Tibial nerve (tissue), 4 donors: ENCODE measurements at regions not wholly inside any gene's neighbourhood (a gene's known extent, or its start where the extent isn't known, plus 50 kb on each side); places are given as distances from the start of the nearest gene placed in this dataset.

Experiments used
- DNase-seq, 2 donors: peaks; one replicate each; pipeline ENCODE4 v3.0.0-alpha.2; 2019; ENCODE audit warnings: low spot score in 2 of 2
- H3K27ac ChIP-seq, 4 donors: fragments of 200-600 bp; sonication (generic) in 3 of 4; one replicate each; pipeline ENCODE4 v1.5.1; 2017 to 2019; ENCODE audit warnings: mild to moderate bottlenecking in 1 of 4
- H3K27me3 ChIP-seq, 2 donors: fragments of 200-600 bp; sonication (generic) in 1 of 2; one replicate each; pipeline versions ENCODE4 v1.5.1 to v1.6.0; 2017 to 2019
- H3K36me3 ChIP-seq, 3 donors: fragments of 200-600 bp; sonication (generic); one replicate each; pipeline ENCODE4 v1.5.1; 2018 to 2019
- H3K4me1 ChIP-seq, 4 donors: fragments of 200-600 bp; sonication (generic) in 3 of 4; one replicate each; pipeline ENCODE4 v1.5.1; 2017 to 2019
- H3K4me3 ChIP-seq, 4 donors: fragments of 200-600 bp; sonication (generic) in 3 of 4; one replicate each; pipeline ENCODE4 v1.5.1; 2017 to 2019; ENCODE audit warnings: mild to moderate bottlenecking in 1 of 4, moderate library complexity in 1 of 4
- H3K9me3 ChIP-seq, 4 donors: fragments of 200-600 bp; sonication (generic) in 3 of 4; one replicate each; pipeline ENCODE4 v1.5.1; 2017 to 2019
- CTCF ChIP-seq, 5 experiments: fragments of 200-600 bp in 3 of 5; fragments of 450-650 bp in 2 of 5; sonication (generic) in 3 of 5; IDR thresholded peaks; one replicate each; pipeline ENCODE4 v1.5.1; 2016 to 2019; ENCODE audit warnings: antibody characterized with exemption in 5 of 5, mild to moderate bottlenecking in 3 of 5, moderate library complexity in 2 of 5
- EP300 ChIP-seq, 2 donors: sonication (generic); formaldehyde crosslinking; IDR thresholded peaks; one replicate each; pipeline ENCODE4 v1.6.1; 2017; ENCODE audit warnings: antibody characterized with exemption in 2 of 2, mild to moderate bottlenecking in 1 of 2
- POLR2A ChIP-seq, 2 donors: fragments of 450-650 bp; IDR thresholded peaks; one replicate each; pipeline ENCODE4 v1.6.1; 2017; ENCODE audit warnings: antibody characterized with exemption in 2 of 2, mild to moderate bottlenecking in 2 of 2, moderate library complexity in 2 of 2
- WGBS, 2 donors: methylation state at CpG; one replicate each; pipeline ENCODE4 v1.1.5; 2018; 5-methylcytosine and 5-hydroxymethylcytosine counted together

- no peak overlapping the region for H3K4me3 ChIP-seq
- TF ChIP-seq CTCF (IDR thresholded peaks at IDR 0.05) (no peak), POLR2A (IDR thresholded peaks at IDR 0.05) (no peak), EP300 (IDR thresholded peaks at IDR 0.05) (no peak)
- no peak for DNase-seq
- peaks cover 0 to 10% (median 0%) of the 10 kb centered on the region in 4 donors for H3K9me3 ChIP-seq
- H3K27ac ChIP-seq, result no peak overlapping the region
- H3K27me3 ChIP-seq, result no peaks in the 10 kb centered on the region
- no peaks in the 10 kb centered on the region for H3K4me1 ChIP-seq
- no peaks in the 10 kb centered on the region for H3K36me3 ChIP-seq
- WGBS, 2 donors, result 56 to 66% methylated on average over 1 of the region's 1 CpG
Measured at GRCh38 chr7:86592185-86592584, 51.5 kb upstream of the GRM3 start.

- Histone ChIP-seq H3K4me3 (no peak overlapping the region), H3K27ac (no peak overlapping the region), H3K36me3 (no peaks in the 10 kb centered on the region), H3K4me1 (no peaks in the 10 kb centered on the region), H3K27me3 (no peaks in the 10 kb centered on the region), H3K9me3 (no peaks in the 10 kb centered on the region)
- TF ChIP-seq POLR2A (IDR thresholded peaks at IDR 0.05), result no peak
- TF ChIP-seq EP300 (IDR thresholded peaks at IDR 0.05), result no peak
- TF ChIP-seq CTCF (IDR thresholded peaks at IDR 0.05), result no peak
- WGBS, 2 donors, result 95 to 97% methylated on average over 9 of the region's 9 CpGs
- DNase-seq, result no peak
Measured at GRCh38 chr7:86574006-86574405, 69.7 kb upstream of the GRM3 start.

- TF ChIP-seq CTCF (IDR thresholded peaks at IDR 0.05) (no peak), POLR2A (IDR thresholded peaks at IDR 0.05) (no peak), EP300 (IDR thresholded peaks at IDR 0.05) (no peak)
- no peaks in the 10 kb centered on the region for H3K27me3 ChIP-seq
- H3K4me1 ChIP-seq, result no peaks in the 10 kb centered on the region
- H3K36me3 ChIP-seq, result no peaks in the 10 kb centered on the region
- 46 to 51% methylated on average over 8 of the region's 8 CpGs for WGBS, 2 donors
- no peak overlapping the region for H3K27ac ChIP-seq
- no peaks in the 10 kb centered on the region for H3K9me3 ChIP-seq
- DNase-seq, result no peak
- no peak overlapping the region for H3K4me3 ChIP-seq
Measured at GRCh38 chr7:86558680-86559501, 84.8 kb upstream of the GRM3 start.

GRCh38 chr7:86534641-86535040 is 109.1 kb upstream of the GRM3 start:
- no peak for DNase-seq
- peaks cover 0 to 18% (median 0%) of the 10 kb centered on the region in 4 donors for H3K9me3 ChIP-seq
- no peaks in the 10 kb centered on the region for H3K27me3 ChIP-seq
- H3K27ac ChIP-seq, result no peak overlapping the region
- H3K4me1 ChIP-seq, result no peaks in the 10 kb centered on the region
- no peaks in the 10 kb centered on the region for H3K36me3 ChIP-seq
- TF ChIP-seq EP300 (IDR thresholded peaks at IDR 0.05) (no peak), POLR2A (IDR thresholded peaks at IDR 0.05) (no peak), CTCF (IDR thresholded peaks at IDR 0.05) (no peak)
- H3K4me3 ChIP-seq, result no peak overlapping the region
- WGBS, 2 donors, result 80 to 90% methylated on average over 5 of the region's 5 CpGs

GRCh38 chr7:86504229-86504628 is 139.5 kb upstream of the GRM3 start:
- 47 to 61% methylated on average over 1 of the region's 1 CpG for WGBS, 2 donors
- no peak for DNase-seq
- Histone ChIP-seq H3K27me3 (no peaks in the 10 kb centered on the region), H3K4me1 (no peaks in the 10 kb centered on the region), H3K4me3 (no peak overlapping the region), H3K9me3 (no peaks in the 10 kb centered on the region), H3K36me3 (no peaks in the 10 kb centered on the region), H3K27ac (no peak overlapping the region)
- TF ChIP-seq POLR2A (IDR thresholded peaks at IDR 0.05) (no peak), EP300 (IDR thresholded peaks at IDR 0.05) (no peak), CTCF (IDR thresholded peaks at IDR 0.05) (no peak)
